Keratinocyte (primary cell): ENCODE measurements at regions not wholly inside any gene's neighbourhood (a gene's known extent, or its start where the extent isn't known, plus 50 kb on each side); places are given as distances from the start of the nearest gene placed in this dataset.
"Not testable (repeated sequence)": the region's sequence is repeated elsewhere in the genome, so short reads cannot be mapped to it uniquely, and the experiment has no call there.

Source experiments
- DNase-seq: peaks from one replicate; pipeline ENCODE4 v3.0.0-alpha.2; 2011; ENCODE audit warnings: low read depth, missing footprints, low spot score
- FAIRE-seq: peaks from 2 replicates; lab custom pipeline; 2011; peaks lifted over from hg19 to GRCh38; lab: Jason Lieb, UNC
- H2AFZ ChIP-seq: 2 replicates; pipeline ENCODE4 v1.6.0; 2012; ENCODE audit warnings: low read length, control low read depth, inconsistent platforms; ENCODE audit not compliant: control insufficient read depth
- H3K27ac ChIP-seq: 2 replicates; pipeline ENCODE4 v1.5.1; 2011; ENCODE audit warnings: low read length; ENCODE audit not compliant: control insufficient read depth, insufficient read depth
- H3K27me3 ChIP-seq: 3 replicates; pipeline ENCODE4 v1.6.0; 2011; ENCODE audit warnings: low read length; ENCODE audit not compliant: control insufficient read depth, insufficient read depth; ENCODE audit errors: extremely low read depth
- H3K36me3 ChIP-seq, 2 experiments: 2 replicates in 1 of 2; 3 replicates in 1 of 2; pipeline ENCODE4 v1.5.1; 2011; ENCODE audit warnings: low read length in 2 of 2, mild to moderate bottlenecking in 1 of 2; ENCODE audit not compliant: control insufficient read depth in 2 of 2, insufficient read depth in 2 of 2; ENCODE audit errors: extremely low read depth in 1 of 2
- H3K4me1 ChIP-seq: 3 replicates; pipeline ENCODE4 v1.5.1; 2011; ENCODE audit warnings: low read length; ENCODE audit not compliant: control insufficient read depth, insufficient read depth; ENCODE audit errors: extremely low read depth
- H3K4me2 ChIP-seq: 3 replicates; pipeline ENCODE4 v1.6.0; 2011; ENCODE audit warnings: low read depth, low read length; ENCODE audit not compliant: control insufficient read depth, insufficient read depth; ENCODE audit errors: extremely low read depth
- H3K4me3 ChIP-seq, 3 experiments: fragments of 200-600 bp in 1 of 3; sonication (generic) in 1 of 3; 2 replicates in 2 of 3; 3 replicates in 1 of 3; pipeline ENCODE4 v1.5.1; 2011 to 2016; ENCODE audit warnings: low read length in 3 of 3, mild to moderate bottlenecking in 3 of 3, control low read depth in 2 of 3, inconsistent platforms in 1 of 3, low read depth in 1 of 3, mixed read lengths in 1 of 3, mixed run types in 1 of 3, moderate library complexity in 1 of 3; ENCODE audit not compliant: control insufficient read depth in 2 of 3, insufficient read depth in 2 of 3; ENCODE audit errors: extremely low read depth in 1 of 3
- H3K79me2 ChIP-seq: 2 replicates; pipeline ENCODE4 v1.6.0; 2012; ENCODE audit warnings: low read length; ENCODE audit not compliant: control insufficient read depth, insufficient read depth
- H3K9ac ChIP-seq: 3 replicates; pipeline ENCODE4 v1.6.0; 2011; ENCODE audit warnings: low read length; ENCODE audit not compliant: control insufficient read depth, insufficient read depth; ENCODE audit errors: extremely low read depth
- H3K9me1 ChIP-seq: 3 replicates; pipeline ENCODE4 v1.6.0; 2011; ENCODE audit warnings: low read length; ENCODE audit not compliant: control insufficient read depth, insufficient read depth; ENCODE audit errors: extremely low read depth
- H3K9me3 ChIP-seq: 2 replicates; pipeline ENCODE4 v1.5.1; 2012; ENCODE audit warnings: low read depth, low read length; ENCODE audit not compliant: control insufficient read depth
- H4K20me1 ChIP-seq: 3 replicates; pipeline ENCODE4 v1.6.0; 2011; ENCODE audit warnings: low read length; ENCODE audit not compliant: control insufficient read depth, insufficient read depth; ENCODE audit errors: extremely low read depth
- EZH2 ChIP-seq: IDR thresholded peaks from one replicate; pipeline ENCODE4 v1.6.1; 2012; ENCODE audit warnings: inconsistent platforms, mild to moderate bottlenecking, low read length, moderate library complexity
- dilution Hi-C: fragments of 300-500 bp; cut with MboI; formaldehyde crosslinking; loops from one replicate; pipeline ENCODE4 v1.7.0; 2020; ENCODE audit warnings: low sequenced_read_pairs; ENCODE audit not compliant: extremely low pct_ligation_motif_present
- TF ChIP-seq, protein P1 (sequence below), 3 experiments: IDR thresholded peaks in 1 of 3; conservative IDR thresholded peaks in 1 of 3; optimal IDR thresholded peaks in 1 of 3; 2 replicates in 2 of 3; 3 replicates in 1 of 3; pipeline versions ENCODE3 to v1.5.1; 2011; ENCODE audit warnings: low read length in 3 of 3, mild to moderate bottlenecking in 3 of 3, moderate library complexity in 2 of 3, control low read depth in 1 of 3, inconsistent platforms in 1 of 3; ENCODE audit not compliant: insufficient read depth in 2 of 3; ENCODE audit errors: extremely low read depth in 1 of 3

DNA sequence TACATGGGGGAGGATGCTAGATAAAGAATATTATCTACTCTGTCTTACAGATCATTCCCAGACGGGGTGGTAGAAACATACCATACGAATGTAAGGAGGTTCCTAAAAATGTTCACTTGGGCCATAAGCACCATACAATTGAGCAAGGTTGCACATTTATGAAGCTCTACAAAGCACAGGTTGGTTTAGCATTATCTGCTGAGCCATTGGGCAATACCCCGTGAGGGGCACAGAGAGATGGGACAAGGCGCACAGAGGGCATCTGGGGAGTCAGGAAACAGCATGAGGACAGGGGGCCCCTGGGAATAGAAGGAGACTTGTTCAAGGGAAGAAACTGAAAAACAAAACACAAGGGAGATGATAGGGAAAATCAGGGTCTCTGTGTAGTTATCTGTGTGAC is 305.3 kb downstream of the TRIML1 start:
- H3K9ac ChIP-seq = no peak overlapping the region
- H3K4me3 ChIP-seq = no peak overlapping the region
- FAIRE-seq (no peak), DNase-seq (no peak)
- no peak overlapping the region for H3K27ac ChIP-seq
- TF ChIP-seq, protein P1, sequence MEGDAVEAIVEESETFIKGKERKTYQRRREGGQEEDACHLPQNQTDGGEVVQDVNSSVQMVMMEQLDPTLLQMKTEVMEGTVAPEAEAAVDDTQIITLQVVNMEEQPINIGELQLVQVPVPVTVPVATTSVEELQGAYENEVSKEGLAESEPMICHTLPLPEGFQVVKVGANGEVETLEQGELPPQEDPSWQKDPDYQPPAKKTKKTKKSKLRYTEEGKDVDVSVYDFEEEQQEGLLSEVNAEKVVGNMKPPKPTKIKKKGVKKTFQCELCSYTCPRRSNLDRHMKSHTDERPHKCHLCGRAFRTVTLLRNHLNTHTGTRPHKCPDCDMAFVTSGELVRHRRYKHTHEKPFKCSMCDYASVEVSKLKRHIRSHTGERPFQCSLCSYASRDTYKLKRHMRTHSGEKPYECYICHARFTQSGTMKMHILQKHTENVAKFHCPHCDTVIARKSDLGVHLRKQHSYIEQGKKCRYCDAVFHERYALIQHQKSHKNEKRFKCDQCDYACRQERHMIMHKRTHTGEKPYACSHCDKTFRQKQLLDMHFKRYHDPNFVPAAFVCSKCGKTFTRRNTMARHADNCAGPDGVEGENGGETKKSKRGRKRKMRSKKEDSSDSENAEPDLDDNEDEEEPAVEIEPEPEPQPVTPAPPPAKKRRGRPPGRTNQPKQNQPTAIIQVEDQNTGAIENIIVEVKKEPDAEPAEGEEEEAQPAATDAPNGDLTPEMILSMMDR (optimal IDR thresholded peaks at IDR 0.05 in 1 of 3, IDR thresholded peaks at IDR 0.05 in 1 of 3, conservative IDR thresholded peaks at IDR 0.05 in 1 of 3; ENCODE audit: extremely low read depth in 1 of 3, insufficient read depth in 2 of 3, low read length in 3 of 3) = no peak
- no peak for TF ChIP-seq EZH2
- no peaks in the 10 kb centered on the region for H3K9me1 ChIP-seq
- no peaks in the 10 kb centered on the region for H3K36me3 ChIP-seq
- H3K4me2 ChIP-seq = no peak overlapping the region
- no peaks in the 10 kb centered on the region for H3K4me1 ChIP-seq
- H4K20me1 ChIP-seq = no peaks in the 10 kb centered on the region
- no peaks in the 10 kb centered on the region for H3K9me3 ChIP-seq
- no peaks in the 10 kb centered on the region for H3K27me3 ChIP-seq
- H2AFZ ChIP-seq = no peak overlapping the region
- no peaks in the 10 kb centered on the region for H3K79me2 ChIP-seq
- dilution Hi-C loops = no loop called here

DNA sequence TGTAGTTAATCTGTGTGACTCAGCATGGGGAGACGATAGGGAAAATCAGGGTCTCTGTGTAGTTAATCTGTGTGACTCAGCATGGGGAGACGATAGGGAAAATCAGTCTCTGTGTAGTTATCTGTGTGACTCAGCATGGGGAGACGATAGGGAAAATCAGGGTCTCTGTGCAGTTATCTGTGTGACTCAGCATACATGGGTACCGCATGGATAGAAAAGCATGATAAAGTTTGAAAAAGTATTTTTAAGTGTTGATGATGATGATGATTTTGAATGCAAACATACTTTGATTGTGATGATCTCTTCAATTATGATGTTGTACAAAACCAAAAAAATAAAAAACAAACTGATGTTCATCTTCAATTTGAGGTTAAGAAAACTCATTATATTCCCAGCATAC is 309.8 kb downstream of the TRIML1 start:
- H3K79me2 ChIP-seq, H3K27ac ChIP-seq, dilution Hi-C loops, H3K9ac ChIP-seq, H3K27me3 ChIP-seq, H3K36me3 ChIP-seq, H3K4me2 ChIP-seq, H3K9me3 ChIP-seq, DNase-seq, FAIRE-seq, H3K4me3 ChIP-seq, H3K4me1 ChIP-seq, H2AFZ ChIP-seq, H3K9me1 ChIP-seq, H4K20me1 ChIP-seq: not testable (repeated sequence)

DNA sequence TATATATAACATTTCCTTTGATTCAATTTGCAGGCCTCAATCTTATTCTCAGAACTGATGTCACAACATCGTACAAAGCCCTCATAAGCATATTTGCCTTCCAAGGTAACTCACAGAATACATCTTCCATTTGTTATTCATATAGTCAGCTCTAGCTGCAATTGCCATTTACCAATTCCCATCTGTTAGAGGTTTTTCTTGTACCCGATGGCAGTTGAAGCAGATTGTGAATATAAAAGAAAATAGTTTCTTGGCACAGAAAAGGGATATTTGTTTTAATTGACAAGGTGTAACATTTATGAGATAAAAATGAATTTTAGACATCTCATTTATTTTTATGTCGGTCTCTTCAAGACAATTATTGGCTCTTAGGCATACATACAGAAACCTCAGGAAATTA is 311.3 kb downstream of the TRIML1 start:
- no peak overlapping the region for H3K27ac ChIP-seq
- no peak for DNase-seq
- no peak overlapping the region for H3K4me3 ChIP-seq
- no peaks in the 10 kb centered on the region for H3K27me3 ChIP-seq
- dilution Hi-C loops = no loop called here
- H3K9me3 ChIP-seq = peaks cover 3% of the 10 kb centered on the region
- no peak overlapping the region for H2AFZ ChIP-seq
- no peaks in the 10 kb centered on the region for H4K20me1 ChIP-seq
- TF ChIP-seq, protein P1 (optimal IDR thresholded peaks at IDR 0.05 in 1 of 3, IDR thresholded peaks at IDR 0.05 in 1 of 3, conservative IDR thresholded peaks at IDR 0.05 in 1 of 3; ENCODE audit: extremely low read depth in 1 of 3, insufficient read depth in 2 of 3, low read length in 3 of 3) = no peak
- no peak for TF ChIP-seq EZH2
- FAIRE-seq = no peak
- H3K9ac ChIP-seq = no peak overlapping the region
- no peaks in the 10 kb centered on the region for H3K9me1 ChIP-seq
- H3K4me1 ChIP-seq = no peaks in the 10 kb centered on the region
- no peak overlapping the region for H3K4me2 ChIP-seq
- no peaks in the 10 kb centered on the region for H3K36me3 ChIP-seq
- H3K79me2 ChIP-seq = no peaks in the 10 kb centered on the region
